NCI-H1930 (cell line): ENCODE measurements at regions not wholly inside any gene's neighbourhood (a gene's known extent, or its start where the extent isn't known, plus 50 kb on each side); places are given as distances from the start of the nearest gene placed in this dataset.
"Not testable (repeated sequence)": the region's sequence is repeated elsewhere in the genome, so short reads cannot be mapped to it uniquely, and the experiment has no call there.

Source experiments
- DNase-seq, 2 experiments: peaks; one replicate each; lab custom pipeline; 2025; lab: John Stamatoyannopoulos, UW

GRCh38 chr13:109330123-109330522 is 456.3 kb downstream of the IRS2 start:
- DNase-seq: no peak

GRCh38 chr13:109329175-109329574 is 457.2 kb downstream of the IRS2 start:
- no peak for DNase-seq

DNA sequence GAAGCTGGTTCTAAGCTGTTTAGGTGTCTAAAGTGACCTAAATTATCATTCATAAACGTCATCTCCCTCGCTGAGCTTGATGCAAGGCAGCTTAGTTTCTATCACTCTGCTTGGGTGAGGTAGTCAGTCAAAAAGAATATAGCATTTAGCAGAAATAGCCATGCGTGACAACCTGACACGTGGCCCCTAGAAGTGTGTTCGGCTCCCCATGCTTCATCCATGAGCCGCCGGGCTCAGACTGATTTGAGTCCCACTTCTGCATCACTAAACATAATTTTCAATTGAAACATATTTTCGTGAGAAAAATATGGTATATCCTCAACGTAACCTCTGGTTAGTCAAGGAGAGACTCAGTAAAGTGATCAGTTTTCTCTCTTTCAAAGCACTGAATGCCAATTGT is 459.8 kb downstream of the IRS2 start:
- DNase-seq: no peak

GRCh38 chr13:109323338-109323737 is 463.0 kb downstream of the IRS2 start:
- DNase-seq: no peak

GRCh38 chr13:109318945-109319590 is 467.3 kb downstream of the IRS2 start:
- DNase-seq: no peak

DNA sequence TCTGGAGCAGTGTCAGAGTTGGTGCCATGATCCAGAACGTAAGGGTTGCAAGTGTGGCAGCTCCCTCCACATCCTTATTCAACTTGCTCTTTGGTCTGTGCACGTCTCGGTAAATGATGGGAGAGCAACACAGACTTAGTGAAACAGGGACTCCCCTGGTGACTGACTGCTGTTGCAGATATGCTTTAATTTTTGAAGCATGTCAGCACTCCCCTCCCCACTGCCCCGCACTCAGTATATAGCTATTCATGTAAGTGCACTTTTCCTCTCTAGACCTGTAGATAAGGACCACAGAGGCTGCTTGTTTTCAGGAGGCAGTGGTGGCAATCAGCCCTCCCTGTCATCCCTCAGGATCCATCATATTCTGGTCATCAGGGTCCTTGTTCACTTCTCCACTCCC is 470.9 kb downstream of the IRS2 start:
- no peak for DNase-seq

DNA sequence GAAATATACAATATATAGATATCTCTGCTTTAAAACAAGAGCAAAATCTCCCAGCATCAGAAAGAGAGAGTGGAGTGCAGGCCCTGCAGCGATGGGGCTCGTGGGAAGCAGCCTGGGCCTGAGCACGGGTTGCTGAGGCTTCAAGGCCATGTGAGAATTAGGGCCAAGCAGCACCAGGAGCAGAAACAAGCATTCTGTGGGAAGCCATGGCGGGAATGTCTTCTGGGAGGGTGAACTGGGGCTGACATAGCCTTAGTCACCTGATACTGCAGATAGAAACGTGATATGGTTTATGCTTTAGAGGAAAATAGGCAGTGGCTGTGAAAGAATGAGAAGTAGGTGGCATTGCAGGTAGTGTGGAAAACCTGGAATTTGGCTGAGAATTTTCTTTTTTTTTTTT is 472.3 kb downstream of the IRS2 start:
- no peak for DNase-seq

DNA sequence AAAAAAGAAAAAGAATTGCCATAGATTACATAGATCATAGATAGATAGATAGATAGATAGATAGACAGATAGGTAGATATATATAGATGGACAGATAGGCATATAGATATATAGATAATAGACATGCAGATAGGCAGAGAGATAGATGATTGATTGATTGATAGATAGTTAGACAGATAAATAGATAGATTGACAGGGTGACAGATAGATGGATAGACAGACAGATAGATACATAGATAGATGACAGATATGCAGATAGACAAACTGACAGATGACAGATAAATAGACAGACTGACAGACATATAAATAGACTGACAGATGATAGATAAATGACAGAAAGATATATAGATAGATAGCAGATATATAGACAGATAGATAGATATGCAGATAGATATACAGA is 474.0 kb downstream of the IRS2 start:
- DNase-seq: no peak

GRCh38 chr13:109311431-109311976 is 474.9 kb downstream of the IRS2 start:
- DNase-seq: not testable (repeated sequence)

DNA sequence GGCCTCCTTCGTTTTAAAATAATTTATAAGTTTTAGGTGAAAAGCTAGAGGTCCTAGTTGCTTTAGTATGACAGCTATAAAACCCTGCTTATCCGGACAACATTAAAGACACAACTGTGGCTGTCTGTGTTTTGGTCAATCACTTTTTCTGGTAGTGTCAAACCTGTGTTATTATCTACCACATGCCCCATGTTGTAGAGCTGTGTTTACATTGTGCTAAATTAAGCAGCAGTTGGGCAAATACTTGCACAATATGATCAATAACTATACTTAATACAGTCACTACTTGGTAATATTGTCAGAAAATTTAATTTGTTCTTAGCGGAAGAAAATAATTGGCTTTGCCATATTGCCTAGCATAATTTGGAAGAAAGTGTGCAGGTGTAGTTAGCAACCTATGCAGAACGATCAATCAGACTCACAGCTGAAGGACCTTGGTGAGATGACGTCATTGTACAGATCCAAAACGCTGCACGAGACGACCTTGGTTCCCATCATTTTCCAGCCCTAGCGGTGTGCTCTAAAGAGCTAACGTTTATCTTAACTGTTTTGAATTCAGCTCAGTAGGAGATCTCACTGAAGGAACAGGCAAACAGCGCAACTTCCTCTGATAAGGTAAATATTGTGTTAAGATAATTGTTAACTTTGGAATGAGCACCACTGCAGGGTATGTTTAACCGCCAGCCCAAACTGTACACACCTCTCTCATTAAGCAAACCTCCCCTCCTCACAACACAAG is 476.6 kb downstream of the IRS2 start:
- peak; percentile 40 to 75 for DNase-seq

DNA sequence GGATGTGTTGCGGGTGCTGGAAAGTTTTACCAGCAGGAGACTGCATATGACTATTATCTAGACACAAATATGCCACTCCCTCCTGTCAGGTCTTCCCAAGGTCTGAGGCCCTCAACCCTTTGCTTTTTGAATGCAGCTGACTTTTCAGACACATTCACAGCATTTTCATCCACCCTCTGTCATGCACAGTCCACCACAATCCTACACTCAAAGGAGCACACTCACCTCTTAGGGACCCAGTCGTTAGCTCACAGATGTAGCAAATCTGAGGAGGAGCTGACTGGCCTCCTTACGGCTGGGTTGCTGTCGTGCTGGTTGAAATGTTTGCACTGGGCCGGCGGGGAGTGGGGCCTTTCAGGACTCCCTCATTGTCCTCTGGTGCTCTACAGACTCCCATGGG is 479.4 kb downstream of the IRS2 start:
- no peak for DNase-seq

DNA sequence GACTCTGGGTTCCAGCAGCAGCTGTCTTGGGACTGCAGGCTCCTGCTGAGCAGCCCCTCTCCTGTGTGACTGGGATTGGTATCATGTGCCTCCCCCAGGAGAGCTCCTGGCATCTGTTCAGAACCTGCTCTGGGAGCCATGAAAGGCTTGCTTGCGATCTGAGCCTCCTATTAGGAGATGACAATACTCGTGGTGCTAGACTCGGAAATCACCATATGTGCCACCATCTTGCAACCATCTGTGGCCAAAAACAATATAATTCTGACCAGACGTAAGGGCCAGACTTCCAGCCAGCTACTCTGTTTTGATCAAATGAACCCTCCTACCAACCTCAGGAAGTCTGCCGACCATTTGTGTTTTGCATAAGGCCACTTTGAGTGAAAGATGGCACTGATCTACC is 484.7 kb downstream of the IRS2 start:
- DNase-seq: no peak

DNA sequence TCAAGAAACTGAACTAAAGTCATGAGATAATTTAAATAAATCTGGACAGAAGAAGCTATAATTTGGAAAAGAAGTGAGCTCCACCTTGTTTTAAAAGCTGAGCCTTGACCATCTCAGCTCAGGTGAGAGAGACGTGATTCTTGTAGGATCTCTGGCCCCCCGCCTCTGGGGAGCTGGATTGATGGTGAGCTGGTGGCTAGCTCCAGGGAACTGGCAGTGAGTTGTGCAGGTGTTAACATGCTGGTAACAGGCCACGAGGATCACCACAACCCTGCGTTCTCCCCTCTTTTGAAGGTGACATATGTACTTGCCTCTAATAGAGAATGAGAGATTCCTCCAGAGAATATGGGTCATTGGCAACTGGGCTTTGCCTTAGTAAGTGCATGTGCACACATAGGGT is 485.1 kb downstream of the IRS2 start:
- no peak for DNase-seq

DNA sequence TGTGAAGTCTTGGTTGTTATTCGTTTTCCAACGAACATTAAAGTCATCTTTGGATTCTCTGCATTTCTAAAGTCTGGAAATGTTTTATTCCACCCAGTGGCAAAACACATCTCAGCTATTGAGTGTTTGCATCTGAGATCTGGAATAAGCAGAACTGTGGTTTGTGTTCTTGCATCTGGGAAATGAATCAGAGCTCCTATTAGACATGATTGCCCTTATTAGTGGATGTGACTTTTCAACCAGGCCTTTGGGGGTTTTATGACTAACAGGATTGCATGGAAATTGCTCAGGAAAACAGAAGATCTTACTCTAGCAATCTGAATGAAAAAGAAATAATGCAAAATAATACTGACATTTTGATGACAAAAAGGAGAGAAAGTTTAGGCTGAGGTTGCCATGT is 488.8 kb downstream of the IRS2 start:
- DNase-seq: no peak

DNA sequence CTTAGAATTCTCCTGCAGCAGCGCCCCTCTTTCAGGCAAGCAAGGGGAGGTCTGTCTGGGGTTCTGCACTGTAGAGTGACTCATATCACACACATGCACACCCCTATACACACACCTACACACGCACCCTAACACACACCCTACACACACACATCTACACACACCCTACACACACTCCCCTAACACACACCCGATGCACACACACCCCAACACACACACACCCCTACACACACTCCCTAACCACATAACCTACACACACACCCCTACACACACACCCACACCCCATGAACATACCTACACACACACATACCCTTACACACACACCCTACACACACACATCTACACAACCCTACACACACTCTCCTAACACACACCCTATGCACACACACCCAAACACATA is 493.2 kb downstream of the IRS2 start:
- DNase-seq: no peak

DNA sequence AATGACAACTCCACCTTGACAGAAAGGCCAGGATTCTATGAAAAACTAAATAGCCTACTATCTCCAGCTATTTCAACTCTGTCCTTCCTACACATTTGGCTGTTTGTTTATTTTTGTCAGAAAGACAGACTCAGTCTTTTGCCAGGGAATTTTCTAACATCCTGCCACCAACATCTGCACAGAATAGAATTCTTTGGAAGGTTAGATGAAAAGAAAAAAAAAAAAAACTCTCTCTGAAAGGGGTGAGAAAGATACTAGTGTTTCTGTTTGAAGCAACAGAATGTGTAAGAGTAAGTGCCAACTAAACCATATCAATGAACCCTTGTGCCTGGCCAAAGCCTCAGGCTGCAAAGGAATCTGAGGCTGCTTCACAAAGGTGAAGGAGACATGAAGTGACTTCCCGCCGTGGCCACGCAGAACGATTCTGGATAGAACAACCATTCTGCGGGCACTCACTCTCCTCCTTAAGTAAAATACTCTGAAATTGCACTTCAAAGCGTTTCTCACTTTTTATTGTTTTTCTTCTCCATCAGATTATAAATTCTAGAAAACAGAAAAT is 498.2 kb downstream of the IRS2 start:
- DNase-seq: no peak

DNA sequence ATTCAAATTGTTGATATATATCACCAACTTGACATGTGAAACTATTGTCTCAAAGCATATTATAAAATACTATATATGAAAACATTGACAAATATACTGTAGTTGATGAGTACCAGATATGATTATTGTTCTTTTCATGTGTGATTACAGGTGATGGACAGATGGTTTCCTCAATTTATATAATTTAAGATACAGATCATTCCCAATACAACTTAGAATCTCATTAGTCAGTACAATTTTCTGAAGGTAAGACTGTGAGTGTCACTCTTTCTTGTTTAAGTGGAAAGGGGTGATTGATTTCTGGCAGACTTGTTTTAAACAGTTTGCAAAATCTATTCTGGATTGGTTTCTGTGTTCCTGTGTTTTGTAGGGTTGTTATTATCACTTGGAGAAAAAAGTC is 498.8 kb downstream of the IRS2 start:
- DNase-seq: no peak

- no peak for DNase-seq
Measured at GRCh38 chr13:109285586-109285985, 500.8 kb downstream of the IRS2 start.

DNA sequence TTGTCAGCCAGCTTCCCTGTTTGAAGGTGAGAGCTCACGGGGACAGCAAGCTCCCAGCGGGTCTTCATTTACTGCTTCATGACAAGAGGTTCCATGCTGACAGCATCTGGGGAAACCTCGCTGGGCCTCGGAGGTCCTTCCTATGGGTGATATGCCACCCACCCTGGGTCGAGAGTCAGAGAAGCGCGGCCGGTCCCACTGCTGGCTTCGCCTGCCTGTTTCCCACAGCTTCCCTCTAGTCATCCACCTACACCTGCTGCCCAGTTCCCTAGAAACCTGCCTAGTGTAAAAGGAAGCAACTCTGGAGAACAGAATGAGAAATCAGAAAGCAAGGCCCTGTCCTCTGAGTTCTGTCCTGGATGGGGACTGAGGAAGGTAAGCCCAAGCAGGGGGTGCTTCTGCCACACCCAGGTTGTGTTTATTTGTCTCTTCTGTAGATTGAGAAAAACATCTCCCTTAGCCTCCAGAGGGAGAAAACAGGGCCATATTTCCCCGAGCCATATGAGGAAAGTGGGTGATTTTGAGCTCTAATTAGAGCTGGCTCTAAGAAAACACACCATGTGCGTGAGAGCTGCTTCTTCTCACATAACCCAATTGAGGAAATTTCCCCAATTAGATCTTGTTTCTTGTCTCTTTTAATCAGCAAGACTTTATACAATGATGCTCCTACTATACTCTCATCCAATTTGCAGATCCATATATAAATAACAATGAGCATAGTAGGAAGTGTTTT is 504.3 kb downstream of the IRS2 start:
- DNase-seq: no peak

GRCh38 chr13:109281017-109281902 is 505.1 kb downstream of the IRS2 start:
- no peak for DNase-seq

DNA sequence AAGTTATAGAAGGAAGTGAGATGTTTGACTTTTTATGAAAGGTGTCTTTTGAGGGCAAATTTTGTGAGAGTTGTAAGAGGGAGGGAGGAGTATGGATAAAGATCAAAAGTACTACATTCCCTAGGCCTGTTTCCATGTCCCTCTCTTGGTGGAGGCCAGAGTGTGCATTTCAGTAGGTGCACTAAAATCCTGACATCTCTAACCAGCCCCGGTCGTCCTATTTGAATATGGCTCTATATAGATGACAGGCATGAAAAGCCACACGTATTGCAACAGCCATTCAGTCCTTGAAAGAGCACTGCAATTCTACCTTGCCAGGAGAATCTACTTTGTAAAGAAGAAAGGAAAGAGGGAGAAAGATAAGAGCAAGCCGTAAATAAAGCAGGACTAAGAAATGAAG is 510.1 kb downstream of the IRS2 start:
- no peak for DNase-seq

DNA sequence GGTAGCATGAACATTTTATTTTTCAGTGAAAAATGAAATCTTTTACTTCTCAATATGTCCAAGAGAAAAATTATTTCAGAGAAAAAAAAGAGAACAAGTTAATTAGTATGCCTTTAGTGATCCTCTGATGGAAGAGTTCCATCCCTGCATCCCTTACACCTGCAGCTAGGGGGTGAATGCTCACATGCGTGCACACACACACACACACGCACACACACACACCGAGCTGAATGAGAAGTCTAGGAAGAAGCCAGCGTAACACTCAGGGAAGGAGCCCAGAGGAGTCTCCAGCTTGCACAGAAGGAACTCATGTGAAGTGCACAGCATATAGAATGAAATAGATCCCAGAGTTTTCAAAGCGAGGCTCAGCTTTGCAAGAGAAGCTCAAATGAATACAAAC is 510.5 kb downstream of the IRS2 start:
- no peak for DNase-seq
